ENCODE measurements at regions not wholly inside any gene's neighbourhood (a gene's known extent, or its start where the extent isn't known, plus 50 kb on each side); places are given as distances from the start of the nearest gene placed in this dataset.
"Not testable (repeated sequence)": the region's sequence is repeated elsewhere in the genome, so short reads cannot be mapped to it uniquely, and the experiment has no call there.

DNA sequence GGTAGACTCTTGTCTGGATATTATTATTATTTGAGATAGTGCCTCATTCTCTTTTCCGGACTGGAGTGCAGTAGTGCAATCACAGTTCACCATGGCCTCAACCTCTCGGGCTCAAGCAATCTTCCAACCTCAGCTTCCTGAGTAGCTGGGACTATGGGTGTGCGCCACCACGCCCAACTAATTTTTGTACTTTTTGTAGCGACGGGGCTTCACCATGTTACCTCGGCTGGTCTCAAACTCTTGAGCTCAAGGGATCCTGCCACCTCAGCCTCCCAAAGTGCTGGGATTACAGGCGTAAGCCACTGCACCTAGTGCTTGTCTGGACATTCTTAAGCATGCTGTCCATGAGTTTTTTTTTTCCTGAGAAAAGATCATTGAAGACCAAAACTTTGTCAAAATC is 498.9 kb upstream of the RGS6 start:
- no peak overlapping the region for H3K27ac ChIP-seq (ENCODE audit: low read depth, low read length, poor library complexity, severe bottlenecking)
- 0 out of 2 replicates have a peak, but pooled peaks cover 8% of the 10 kb centered on the region for H3K36me3 ChIP-seq (ENCODE audit: insufficient read depth, low read length)
- intact Hi-C loops (cut with micrococcal nuclease; ENCODE audit: unreplicated experiment) = no loop called here
- peaks cover 10% of the 10 kb centered on the region for H3K4me1 ChIP-seq (ENCODE audit: insufficient read depth, low read length, poor library complexity, severe bottlenecking)
- no peak overlapping the region for H3K4me3 ChIP-seq (ENCODE audit: low read depth, low read length, poor library complexity, severe bottlenecking)
- no peaks in the 10 kb centered on the region for H3K9me3 ChIP-seq (ENCODE audit: low read length)
- BruUV-seq (replicated peaks) = no TSS peak
- H3K9me2 ChIP-seq (ENCODE audit: insufficient read depth, low read length) = no peaks in the 10 kb centered on the region
- no peak for TF ChIP-seq EZH2phosphoT487 (IDR thresholded peaks at IDR 0.05; ENCODE audit: borderline replicate concordance, low read depth, low read length)
- TF ChIP-seq, protein P1, sequence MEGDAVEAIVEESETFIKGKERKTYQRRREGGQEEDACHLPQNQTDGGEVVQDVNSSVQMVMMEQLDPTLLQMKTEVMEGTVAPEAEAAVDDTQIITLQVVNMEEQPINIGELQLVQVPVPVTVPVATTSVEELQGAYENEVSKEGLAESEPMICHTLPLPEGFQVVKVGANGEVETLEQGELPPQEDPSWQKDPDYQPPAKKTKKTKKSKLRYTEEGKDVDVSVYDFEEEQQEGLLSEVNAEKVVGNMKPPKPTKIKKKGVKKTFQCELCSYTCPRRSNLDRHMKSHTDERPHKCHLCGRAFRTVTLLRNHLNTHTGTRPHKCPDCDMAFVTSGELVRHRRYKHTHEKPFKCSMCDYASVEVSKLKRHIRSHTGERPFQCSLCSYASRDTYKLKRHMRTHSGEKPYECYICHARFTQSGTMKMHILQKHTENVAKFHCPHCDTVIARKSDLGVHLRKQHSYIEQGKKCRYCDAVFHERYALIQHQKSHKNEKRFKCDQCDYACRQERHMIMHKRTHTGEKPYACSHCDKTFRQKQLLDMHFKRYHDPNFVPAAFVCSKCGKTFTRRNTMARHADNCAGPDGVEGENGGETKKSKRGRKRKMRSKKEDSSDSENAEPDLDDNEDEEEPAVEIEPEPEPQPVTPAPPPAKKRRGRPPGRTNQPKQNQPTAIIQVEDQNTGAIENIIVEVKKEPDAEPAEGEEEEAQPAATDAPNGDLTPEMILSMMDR (conservative IDR thresholded peaks at IDR 0.05; ENCODE audit: low read length) = no peak
- ChIA-PET CTCF (ENCODE audit: unreplicated experiment) (no interaction called here), POLR2A (interaction anchor here (0.7 kb wide), 1 partner anchor 14 kb away, joined by 3 read pairs; no protein-coding TSS in a partner anchor)
- no peak overlapping the region for H3K4me2 ChIP-seq (ENCODE audit: low read length)
- no peaks in the 10 kb centered on the region for H3K79me2 ChIP-seq (ENCODE audit: insufficient read depth, low read depth, low read length)
- no peak for DNase-seq (ENCODE audit: low spot score)
- H4K20me1 ChIP-seq (ENCODE audit: insufficient read depth, low read length) = 0 out of 2 replicates have a peak, but pooled peaks cover 4% of the 10 kb centered on the region
- no peak overlapping the region for H2AFZ ChIP-seq (ENCODE audit: low read length)

DNA sequence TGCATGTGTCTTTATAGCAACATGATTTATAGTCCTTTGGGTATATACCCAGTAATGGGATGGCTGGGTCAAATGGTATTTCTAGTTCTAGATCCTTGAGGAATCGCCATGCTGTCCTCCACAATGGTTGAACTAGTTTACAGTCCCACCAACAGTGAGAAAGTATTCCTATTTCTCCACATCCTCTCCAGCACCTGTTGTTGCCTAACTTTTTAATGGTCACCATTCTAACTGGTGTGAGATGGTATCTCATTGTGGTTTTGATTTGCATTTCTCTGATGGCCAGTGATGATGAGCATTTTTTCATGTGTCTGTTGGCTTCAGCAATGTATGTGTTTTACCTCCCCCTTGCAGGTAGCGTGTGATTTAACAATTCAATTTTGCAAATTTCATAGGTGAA is 496.6 kb upstream of the RGS6 start:
- intact Hi-C loops (cut with micrococcal nuclease; ENCODE audit: unreplicated experiment); DNase-seq (ENCODE audit: low spot score); H3K79me2 ChIP-seq (ENCODE audit: insufficient read depth, low read depth, low read length): not testable (repeated sequence)

DNA sequence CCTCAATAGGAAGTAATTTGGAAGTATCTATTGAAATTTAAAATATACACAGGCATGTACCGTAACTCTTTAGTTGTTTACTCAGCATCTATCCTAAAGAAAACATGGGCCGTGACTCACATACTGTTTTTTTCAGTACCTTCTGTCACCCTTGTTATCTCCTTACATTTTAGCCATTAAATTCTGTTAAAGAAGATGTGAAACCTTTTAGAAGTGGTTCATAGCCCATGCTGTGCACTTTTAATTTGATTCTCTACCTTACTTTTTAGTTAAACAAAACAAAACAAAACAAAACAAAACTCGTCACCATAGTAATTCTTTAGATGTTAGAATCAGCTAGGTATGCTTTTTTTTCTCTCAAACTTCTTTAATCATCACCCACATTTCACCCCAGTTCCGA is 494.4 kb upstream of the RGS6 start:
- Histone ChIP-seq H3K9me2 (ENCODE audit: insufficient read depth, low read length) (no peaks in the 10 kb centered on the region), H4K20me1 (ENCODE audit: insufficient read depth, low read length) (no peaks in the 10 kb centered on the region), H2AFZ (ENCODE audit: low read length) (no peak overlapping the region), H3K9me3 (ENCODE audit: low read length) (no peaks in the 10 kb centered on the region), H3K79me2 (ENCODE audit: insufficient read depth, low read depth, low read length) (no peaks in the 10 kb centered on the region), H3K27ac (ENCODE audit: low read depth, low read length, poor library complexity, severe bottlenecking) (no peak overlapping the region), H3K4me2 (ENCODE audit: low read length) (no peak overlapping the region), H3K4me3 (ENCODE audit: low read depth, low read length, poor library complexity, severe bottlenecking) (no peak overlapping the region), H3K36me3 (ENCODE audit: insufficient read depth, low read length) (0 out of 2 replicates have a peak, but pooled peaks cover 8% of the 10 kb centered on the region), H3K4me1 (ENCODE audit: insufficient read depth, low read length, poor library complexity, severe bottlenecking) (peaks cover 9% of the 10 kb centered on the region)
- intact Hi-C loops (cut with micrococcal nuclease; ENCODE audit: unreplicated experiment) = no loop called here
- no peak for TF ChIP-seq EZH2phosphoT487 (IDR thresholded peaks at IDR 0.05; ENCODE audit: borderline replicate concordance, low read depth, low read length)
- TF ChIP-seq, protein P1 (conservative IDR thresholded peaks at IDR 0.05; ENCODE audit: low read length) = no peak
- no peak for DNase-seq (ENCODE audit: low spot score)
- POLR2A ChIA-PET = interaction anchor here (0.6 to 1.7 kb wide), 4 partner anchors 10 to 211 kb away, joined by 3 to 9 read pairs (median 3); no protein-coding TSS in a partner anchor
- CTCF ChIA-PET (ENCODE audit: unreplicated experiment) = no interaction called here
- no TSS peak for BruUV-seq (replicated peaks)

More for the DNA sequence above, 496.6 kb upstream of the RGS6 start:
- H4K20me1 ChIP-seq (ENCODE audit: insufficient read depth, low read length); H3K36me3 ChIP-seq (ENCODE audit: insufficient read depth, low read length); H3K4me3 ChIP-seq (ENCODE audit: low read depth, low read length, poor library complexity, severe bottlenecking); H3K4me1 ChIP-seq (ENCODE audit: insufficient read depth, low read length, poor library complexity, severe bottlenecking); POLR2A ChIA-PET; H3K27ac ChIP-seq (ENCODE audit: low read depth, low read length, poor library complexity, severe bottlenecking); H3K9me2 ChIP-seq (ENCODE audit: insufficient read depth, low read length); H2AFZ ChIP-seq (ENCODE audit: low read length); H3K4me2 ChIP-seq (ENCODE audit: low read length); BruUV-seq (replicated peaks); H3K9me3 ChIP-seq (ENCODE audit: low read length); CTCF ChIA-PET (ENCODE audit: unreplicated experiment): not testable (repeated sequence)
